Right ventricle myocardium inferior (tissue), 1 donor: ENCODE measurements at regions not wholly inside any gene's neighbourhood (a gene's known extent, or its start where the extent isn't known, plus 50 kb on each side); places are given as distances from the start of the nearest gene placed in this dataset.

Experiments
- ATAC-seq: fragments of 200-7000 bp; cut with Tn5 transposase; one replicate; pipeline ENCODE4 v1.9.1; 2020; ENCODE audit warnings: mild to moderate bottlenecking, moderate library complexity
- DNase-seq: peaks from one replicate; pipeline ENCODE4 v3.0.0; 2021; ENCODE audit errors: missing footprints
- intact Hi-C: fragments of 100-400 bp; cut with DNase I; formaldehyde crosslinking; loops from one replicate; pipeline ENCODE4 v1.11.0; 2022
- donor health status: DM: no; HTN: yes; CAD: no; lungs with severe emphysema.

- ATAC-seq = no peak
- no peak for DNase-seq
- intact Hi-C loops = no loop called here
Observed at GRCh38 chr19:31538879-31539278, 189.6 kb upstream of the TSHZ3 start.

- intact Hi-C loops = no loop called here
- ATAC-seq (no peak), DNase-seq (no peak)
Observed at GRCh38 chr19:31539386-31539785, 190.2 kb upstream of the TSHZ3 start.

GRCh38 chr19:31541396-31541795 is 192.2 kb upstream of the TSHZ3 start:
- intact Hi-C loops = no loop called here
- DNase-seq (no peak), ATAC-seq (no peak)

GRCh38 chr19:31543456-31543855 is 194.2 kb upstream of the TSHZ3 start:
- intact Hi-C loops = no loop called here
- ATAC-seq (no peak), DNase-seq (no peak)

- ATAC-seq = no peak
- DNase-seq = no peak
- intact Hi-C loops = no loop called here
Observed at GRCh38 chr19:31545777-31546176, 196.5 kb upstream of the TSHZ3 start.

GRCh38 chr19:31546205-31546960 is 197.1 kb upstream of the TSHZ3 start:
- no peak for DNase-seq
- ATAC-seq = no peak
- intact Hi-C loops = no loop called here

- DNase-seq = no peak
- peak; percentile 28 for ATAC-seq
- intact Hi-C loops = loop anchor here (2.0 kb wide), 1 partner anchor 866 kb away; no protein-coding TSS in a partner anchor
Observed at GRCh38 chr19:31548941-31549340, 199.7 kb upstream of the TSHZ3 start.

GRCh38 chr19:31553112-31553845 is 204.0 kb upstream of the TSHZ3 start:
- intact Hi-C loops = no loop called here
- no peak for DNase-seq
- ATAC-seq = no peak

- no peak for DNase-seq
- intact Hi-C loops = no loop called here
- no peak for ATAC-seq
Observed at GRCh38 chr19:31553846-31554215, 204.6 kb upstream of the TSHZ3 start.

GRCh38 chr19:31554360-31554759 is 205.1 kb upstream of the TSHZ3 start:
- ATAC-seq (no peak), DNase-seq (no peak)
- intact Hi-C loops = no loop called here

- intact Hi-C loops = no loop called here
Observed at GRCh38 chr19:31555634-31556215, 206.5 kb upstream of the TSHZ3 start.

GRCh38 chr19:31559494-31559893 is 210.3 kb upstream of the TSHZ3 start:
- ATAC-seq (no peak), DNase-seq (no peak)
- intact Hi-C loops = no loop called here

More at GRCh38 chr19:31555634-31556215, 206.5 kb upstream of the TSHZ3 start:
- no peak for ATAC-seq
- no peak for DNase-seq

GRCh38 chr19:31560086-31561060 is 211.1 kb upstream of the TSHZ3 start:
- DNase-seq = no peak
- no peak for ATAC-seq
- intact Hi-C loops = no loop called here

- intact Hi-C loops = no loop called here
- no peak for ATAC-seq
- no peak for DNase-seq
Observed at GRCh38 chr19:31562966-31563612, 213.9 kb upstream of the TSHZ3 start.

GRCh38 chr19:31567776-31568175 is 218.5 kb upstream of the TSHZ3 start:
- ATAC-seq (no peak), DNase-seq (no peak)
- intact Hi-C loops = no loop called here

- no peak for ATAC-seq
Observed at GRCh38 chr19:31568724-31569123, 219.5 kb upstream of the TSHZ3 start.

GRCh38 chr19:31570718-31571117 is 221.5 kb upstream of the TSHZ3 start:
- intact Hi-C loops = no loop called here
- ATAC-seq = no peak
- DNase-seq = no peak

More at GRCh38 chr19:31568724-31569123, 219.5 kb upstream of the TSHZ3 start:
- intact Hi-C loops = no loop called here
- DNase-seq = no peak
